ENCODE measurements at regions not wholly inside any gene's neighbourhood (a gene's known extent, or its start where the extent isn't known, plus 50 kb on each side); places are given as distances from the start of the nearest gene placed in this dataset.

DNA sequence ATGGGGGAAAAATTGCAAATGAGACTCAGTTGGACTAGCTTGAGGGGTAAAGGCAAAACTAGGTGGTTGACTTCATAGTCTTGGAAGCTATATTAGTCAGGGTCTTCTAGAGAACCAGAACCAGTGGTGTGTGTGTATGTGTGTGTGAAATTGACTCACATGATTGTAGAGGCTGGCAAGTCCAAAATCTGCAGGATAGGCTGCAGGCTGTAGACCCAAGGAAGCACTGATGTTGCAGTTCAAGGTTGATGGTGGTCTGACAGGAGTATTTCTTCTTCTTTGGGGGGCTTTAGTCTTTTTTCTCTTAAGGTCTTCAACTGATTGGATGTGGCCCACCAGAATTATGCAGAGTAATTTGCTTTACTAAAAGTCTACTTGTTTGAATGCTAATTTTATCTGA is 217.4 kb downstream of the MANEA start:
- no peaks in the 10 kb centered on the region for H3K36me3 ChIP-seq (ENCODE audit: low read length)
- H3K27ac ChIP-seq (ENCODE audit: low read depth, low read length): no peak overlapping the region
- H3K9me3 ChIP-seq (ENCODE audit: insufficient read depth, low read length): no peaks in the 10 kb centered on the region
- no peaks in the 10 kb centered on the region for H3F3A ChIP-seq (ENCODE audit: insufficient read depth)
- no peak for TF ChIP-seq EZH2phosphoT487 (conservative IDR thresholded peaks at IDR 0.05; ENCODE audit: low read length)
- TF ChIP-seq, protein P1, sequence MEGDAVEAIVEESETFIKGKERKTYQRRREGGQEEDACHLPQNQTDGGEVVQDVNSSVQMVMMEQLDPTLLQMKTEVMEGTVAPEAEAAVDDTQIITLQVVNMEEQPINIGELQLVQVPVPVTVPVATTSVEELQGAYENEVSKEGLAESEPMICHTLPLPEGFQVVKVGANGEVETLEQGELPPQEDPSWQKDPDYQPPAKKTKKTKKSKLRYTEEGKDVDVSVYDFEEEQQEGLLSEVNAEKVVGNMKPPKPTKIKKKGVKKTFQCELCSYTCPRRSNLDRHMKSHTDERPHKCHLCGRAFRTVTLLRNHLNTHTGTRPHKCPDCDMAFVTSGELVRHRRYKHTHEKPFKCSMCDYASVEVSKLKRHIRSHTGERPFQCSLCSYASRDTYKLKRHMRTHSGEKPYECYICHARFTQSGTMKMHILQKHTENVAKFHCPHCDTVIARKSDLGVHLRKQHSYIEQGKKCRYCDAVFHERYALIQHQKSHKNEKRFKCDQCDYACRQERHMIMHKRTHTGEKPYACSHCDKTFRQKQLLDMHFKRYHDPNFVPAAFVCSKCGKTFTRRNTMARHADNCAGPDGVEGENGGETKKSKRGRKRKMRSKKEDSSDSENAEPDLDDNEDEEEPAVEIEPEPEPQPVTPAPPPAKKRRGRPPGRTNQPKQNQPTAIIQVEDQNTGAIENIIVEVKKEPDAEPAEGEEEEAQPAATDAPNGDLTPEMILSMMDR (IDR thresholded peaks at IDR 0.05; ENCODE audit: insufficient read depth, low read length, poor library complexity, severe bottlenecking): no peak
- no peak overlapping the region for H2AFZ ChIP-seq (ENCODE audit: low read depth, low read length, severe bottlenecking)
- no peaks in the 10 kb centered on the region for H3K79me2 ChIP-seq (ENCODE audit: insufficient read depth, low read length)
- no peaks in the 10 kb centered on the region for H3K27me3 ChIP-seq (ENCODE audit: low read length)
- no peak overlapping the region for H3K4me2 ChIP-seq (ENCODE audit: low read depth, low read length, poor library complexity, severe bottlenecking)
- H3K9me2 ChIP-seq (replicated peaks; ENCODE audit: insufficient read depth, low read length): no peaks in the 10 kb centered on the region
- no peak overlapping the region for H3K9ac ChIP-seq (ENCODE audit: low read length)
- H4K20me1 ChIP-seq (ENCODE audit: low read depth, low read length): no peaks in the 10 kb centered on the region
- H3K4me3 ChIP-seq (ENCODE audit: insufficient read depth, low read length, poor library complexity, severe bottlenecking): no peak overlapping the region

DNA sequence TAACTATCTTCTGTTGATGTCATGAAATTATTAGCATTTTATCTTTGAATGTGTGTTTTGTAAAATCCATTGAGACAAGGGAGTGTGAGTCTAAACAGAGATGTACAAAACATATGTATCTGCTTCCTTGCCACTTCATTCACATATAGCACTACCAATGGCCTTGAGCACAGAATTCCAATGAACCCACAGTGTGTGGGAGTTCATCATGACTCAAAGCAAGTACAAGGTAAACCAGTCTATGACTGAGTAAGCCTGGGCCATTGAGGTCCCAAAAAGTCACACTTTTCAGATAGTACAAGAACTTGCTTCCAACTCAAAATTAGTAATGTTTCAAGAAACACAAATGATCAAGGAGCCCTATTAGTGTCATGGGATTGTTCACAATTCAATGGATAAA is 218.6 kb downstream of the MANEA start:
- Histone ChIP-seq H3K4me2 (ENCODE audit: low read depth, low read length, poor library complexity, severe bottlenecking) (no peak overlapping the region), H3K4me3 (ENCODE audit: insufficient read depth, low read length, poor library complexity, severe bottlenecking) (no peak overlapping the region), H3K36me3 (ENCODE audit: low read length) (no peaks in the 10 kb centered on the region), H3K9ac (ENCODE audit: low read length) (no peak overlapping the region), H2AFZ (ENCODE audit: low read depth, low read length, severe bottlenecking) (no peak overlapping the region), H3K79me2 (ENCODE audit: insufficient read depth, low read length) (no peaks in the 10 kb centered on the region), H3K27me3 (ENCODE audit: low read length) (no peaks in the 10 kb centered on the region), H3K9me3 (ENCODE audit: insufficient read depth, low read length) (no peaks in the 10 kb centered on the region), H3K9me2 (replicated peaks; ENCODE audit: insufficient read depth, low read length) (no peaks in the 10 kb centered on the region), H3F3A (ENCODE audit: insufficient read depth) (no peaks in the 10 kb centered on the region), H3K27ac (ENCODE audit: low read depth, low read length) (no peak overlapping the region), H4K20me1 (ENCODE audit: low read depth, low read length) (no peaks in the 10 kb centered on the region)
- TF ChIP-seq, protein P1 (IDR thresholded peaks at IDR 0.05; ENCODE audit: insufficient read depth, low read length, poor library complexity, severe bottlenecking): no peak
- no peak for TF ChIP-seq EZH2phosphoT487 (conservative IDR thresholded peaks at IDR 0.05; ENCODE audit: low read length)

DNA sequence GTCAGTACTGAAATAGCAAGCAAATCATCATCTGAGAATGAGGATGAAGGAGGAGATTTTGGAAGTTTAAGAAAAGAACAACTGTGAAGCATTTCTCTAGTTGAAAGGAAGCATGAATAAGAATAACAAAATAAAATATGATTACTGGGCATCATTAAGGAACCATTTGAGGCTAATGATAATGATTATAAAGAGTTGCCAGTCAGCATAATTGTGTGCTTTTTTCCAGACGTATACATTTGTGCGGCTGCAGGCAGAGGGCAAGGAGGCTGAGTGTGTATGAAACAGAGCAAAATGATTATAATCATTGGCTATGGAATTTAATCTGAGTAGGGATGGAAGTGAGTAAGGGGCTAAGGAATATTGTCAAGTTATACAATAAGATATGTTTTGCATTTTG is 218.7 kb upstream of the FUT9 start:
- H3K9me2 ChIP-seq (replicated peaks; ENCODE audit: insufficient read depth, low read length): no peaks in the 10 kb centered on the region
- H3K4me2 ChIP-seq (ENCODE audit: low read depth, low read length, poor library complexity, severe bottlenecking): no peak overlapping the region
- H3F3A ChIP-seq (ENCODE audit: insufficient read depth): no peaks in the 10 kb centered on the region
- H3K27me3 ChIP-seq (ENCODE audit: low read length): no peaks in the 10 kb centered on the region
- no peaks in the 10 kb centered on the region for H4K20me1 ChIP-seq (ENCODE audit: low read depth, low read length)
- no peaks in the 10 kb centered on the region for H3K36me3 ChIP-seq (ENCODE audit: low read length)
- H2AFZ ChIP-seq (ENCODE audit: low read depth, low read length, severe bottlenecking): no peak overlapping the region
- no peaks in the 10 kb centered on the region for H3K9me3 ChIP-seq (ENCODE audit: insufficient read depth, low read length)
- TF ChIP-seq, protein P1 (IDR thresholded peaks at IDR 0.05; ENCODE audit: insufficient read depth, low read length, poor library complexity, severe bottlenecking): no peak
- no peak for TF ChIP-seq EZH2phosphoT487 (conservative IDR thresholded peaks at IDR 0.05; ENCODE audit: low read length)
- no peak overlapping the region for H3K4me3 ChIP-seq (ENCODE audit: insufficient read depth, low read length, poor library complexity, severe bottlenecking)
- no peaks in the 10 kb centered on the region for H3K79me2 ChIP-seq (ENCODE audit: insufficient read depth, low read length)
- no peak overlapping the region for H3K9ac ChIP-seq (ENCODE audit: low read length)
- no peak overlapping the region for H3K27ac ChIP-seq (ENCODE audit: low read depth, low read length)

Measured in SU-DHL-6 (cell line).